Erythroblast (primary cell): ENCODE measurements at regions not wholly inside any gene's neighbourhood (a gene's known extent, or its start where the extent isn't known, plus 50 kb on each side); places are given as distances from the start of the nearest gene placed in this dataset.

ENCODE experiments used
- DNase-seq, 2 experiments: peaks; one replicate each; lab custom pipeline; 2025; lab: John Stamatoyannopoulos, UW
- GATA1 ChIP-seq: IDR thresholded peaks from 2 replicates; pipeline ENCODE4 v1.6.1; 2011; ENCODE audit warnings: low read depth, mild to moderate bottlenecking, control low read depth, low read length, moderate library complexity
- POLR2A ChIP-seq: IDR thresholded peaks from 2 replicates; pipeline ENCODE4 v1.6.1; 2011; ENCODE audit warnings: mild to moderate bottlenecking, low read length

DNA sequence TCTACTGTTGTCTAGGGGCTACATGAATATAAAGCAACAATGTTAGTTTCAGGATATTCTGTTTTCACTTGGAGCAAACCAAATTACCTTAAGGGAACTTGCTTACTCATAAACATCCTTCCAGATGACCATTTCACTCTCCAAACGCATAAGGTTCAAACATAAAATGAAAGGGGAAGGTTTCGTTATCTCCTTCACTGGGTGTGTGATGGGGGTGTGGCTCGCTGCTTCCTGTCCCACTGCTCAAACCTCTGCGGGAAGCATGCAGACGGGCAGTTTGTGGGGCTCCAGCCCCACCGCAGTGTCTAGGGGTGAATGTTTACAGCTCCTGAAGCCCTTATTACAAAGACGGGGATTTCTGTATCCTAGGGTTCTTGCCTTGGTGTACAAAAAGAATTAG, 1310.9 kb upstream of the TMEFF2 start:
- DNase-seq: no peak
- TF ChIP-seq GATA1: no peak
- TF ChIP-seq POLR2A: no peak

DNA sequence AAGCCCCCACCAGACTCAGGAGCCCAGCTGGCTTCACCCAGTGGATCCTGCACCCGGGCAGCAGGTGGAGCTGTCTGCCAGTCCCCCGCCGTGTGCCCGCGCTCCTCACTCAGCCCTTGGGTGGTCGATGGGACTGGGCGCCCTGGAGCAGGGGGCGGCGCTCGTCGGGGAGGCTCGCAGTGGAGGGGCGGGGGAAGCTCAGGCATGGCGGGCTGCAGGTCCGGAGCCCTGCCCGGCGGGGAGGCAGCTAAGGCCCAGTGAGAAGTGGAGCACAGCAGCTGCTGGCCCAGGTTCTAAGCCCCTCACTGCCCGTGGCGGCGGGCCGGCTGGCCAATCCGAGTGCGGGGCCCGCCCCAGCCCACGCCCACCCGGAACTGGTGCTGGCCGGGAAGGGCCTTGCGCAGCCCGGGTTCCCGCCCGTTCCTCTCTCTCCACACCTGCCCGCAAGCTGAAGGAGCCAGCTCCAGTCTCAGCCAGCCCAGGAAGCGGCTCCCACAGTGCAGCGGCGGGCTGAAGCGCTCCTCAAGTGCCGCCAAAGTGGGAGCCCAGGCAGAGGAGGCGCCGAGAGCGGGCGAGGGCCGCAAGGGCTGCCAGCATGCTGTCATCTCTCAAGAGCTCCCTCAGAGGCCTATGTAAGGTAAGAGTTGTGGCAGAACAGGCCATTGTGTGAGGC, 1307.8 kb upstream of the TMEFF2 start:
- DNase-seq: no peak
- TF ChIP-seq POLR2A (no peak), GATA1 (no peak)

GRCh38 chr2:193496786-193497185, 1302.1 kb upstream of the TMEFF2 start:
- TF ChIP-seq POLR2A (no peak), GATA1 (no peak)
- DNase-seq: no peak

DNA sequence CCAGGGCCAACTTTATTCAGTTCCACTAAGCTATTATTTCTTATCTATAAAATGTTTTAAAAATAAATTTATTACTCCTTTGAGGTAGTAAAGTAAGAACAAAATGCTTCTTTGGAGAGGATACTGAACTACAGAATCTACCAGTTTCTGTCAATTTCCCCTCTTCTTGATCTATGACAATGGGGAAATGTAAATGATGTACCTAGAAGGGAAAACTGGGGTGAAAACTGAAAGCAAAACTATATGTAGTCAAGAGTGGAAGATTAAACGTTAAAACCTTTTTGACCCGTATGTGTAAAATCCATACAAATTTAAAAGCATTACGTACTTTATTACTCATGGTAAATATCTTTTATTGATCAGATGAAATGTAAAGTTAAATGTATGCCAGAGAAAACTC, 1287.8 kb upstream of the TMEFF2 start:
- no peak for DNase-seq
- TF ChIP-seq GATA1: no peak

DNA sequence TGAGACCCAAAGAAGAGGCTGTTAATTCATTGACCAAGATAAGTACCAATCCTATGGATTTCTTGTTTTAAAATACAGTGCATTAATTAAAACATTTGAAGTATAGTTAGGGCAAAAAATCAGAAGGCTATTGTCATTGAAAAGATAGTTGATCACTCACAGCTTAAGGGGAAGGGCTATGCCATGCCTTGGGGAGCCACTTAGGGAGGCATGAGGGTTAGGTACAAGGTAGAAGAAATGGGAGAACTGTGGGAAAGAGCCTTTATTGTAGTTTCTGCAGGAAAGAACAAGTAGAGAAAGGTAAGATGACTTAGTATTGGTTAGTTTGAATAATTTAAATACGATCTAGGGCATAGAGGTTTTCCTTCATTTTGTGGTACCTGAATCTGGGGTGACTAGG, 1285.5 kb upstream of the TMEFF2 start:
- TF ChIP-seq GATA1 (no peak), POLR2A (no peak)
- DNase-seq: no peak

DNA sequence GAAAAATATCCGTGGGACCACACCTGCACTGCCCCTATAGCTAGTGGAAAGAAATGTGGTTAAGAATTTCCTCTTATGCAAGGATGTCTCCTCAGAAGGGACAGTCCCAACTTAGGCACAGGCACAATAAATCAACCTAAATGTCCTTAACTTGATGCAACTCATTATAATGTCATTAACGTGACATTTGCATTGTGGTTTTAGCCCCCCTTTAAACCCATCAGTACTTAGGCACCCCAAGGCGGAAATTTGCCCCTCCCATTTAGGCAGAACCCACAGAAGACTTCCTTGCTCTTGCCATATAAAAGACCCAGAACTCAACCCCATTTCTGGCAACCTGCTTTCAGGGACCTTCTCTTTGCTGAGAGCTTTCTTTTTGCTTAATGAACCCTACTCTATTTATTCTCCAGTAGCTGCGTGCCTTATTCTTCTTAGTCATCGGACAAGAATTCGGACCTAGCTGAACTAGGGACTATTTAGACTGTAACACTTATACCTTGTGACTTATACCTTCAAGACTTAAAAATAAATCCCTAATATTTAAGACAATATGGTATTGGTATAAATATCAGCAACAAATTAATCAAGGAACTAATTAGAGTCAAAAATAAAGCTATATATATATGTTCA, 1281.6 kb upstream of the TMEFF2 start:
- TF ChIP-seq GATA1: no peak
- TF ChIP-seq POLR2A: no peak
- DNase-seq: no peak

GRCh38 chr2:193475038-193475437, 1280.3 kb upstream of the TMEFF2 start:
- no peak for TF ChIP-seq POLR2A
- no peak for TF ChIP-seq GATA1

DNA sequence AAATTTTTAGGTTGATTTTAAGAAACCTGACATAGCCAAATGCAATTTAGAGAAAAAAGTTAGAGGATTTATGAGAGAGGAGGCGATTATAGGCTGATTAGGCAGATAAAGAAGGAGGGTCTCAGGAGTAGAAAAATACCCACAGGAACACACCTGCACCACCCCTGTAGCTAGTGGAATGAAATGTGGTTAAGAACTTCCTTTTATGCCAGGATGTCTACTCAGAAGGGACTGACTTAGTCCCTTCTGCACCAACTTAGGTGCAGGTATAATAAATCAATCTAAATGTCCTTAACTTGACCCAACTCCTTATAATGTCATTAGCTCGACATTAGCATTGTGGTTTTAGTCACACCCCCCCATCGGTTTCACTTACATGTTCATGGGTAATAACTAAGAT, 1274.5 kb upstream of the TMEFF2 start:
- no peak for DNase-seq
- TF ChIP-seq GATA1: no peak
- no peak for TF ChIP-seq POLR2A

More at GRCh38 chr2:193475038-193475437, 1280.3 kb upstream of the TMEFF2 start:
- no peak for DNase-seq

DNA sequence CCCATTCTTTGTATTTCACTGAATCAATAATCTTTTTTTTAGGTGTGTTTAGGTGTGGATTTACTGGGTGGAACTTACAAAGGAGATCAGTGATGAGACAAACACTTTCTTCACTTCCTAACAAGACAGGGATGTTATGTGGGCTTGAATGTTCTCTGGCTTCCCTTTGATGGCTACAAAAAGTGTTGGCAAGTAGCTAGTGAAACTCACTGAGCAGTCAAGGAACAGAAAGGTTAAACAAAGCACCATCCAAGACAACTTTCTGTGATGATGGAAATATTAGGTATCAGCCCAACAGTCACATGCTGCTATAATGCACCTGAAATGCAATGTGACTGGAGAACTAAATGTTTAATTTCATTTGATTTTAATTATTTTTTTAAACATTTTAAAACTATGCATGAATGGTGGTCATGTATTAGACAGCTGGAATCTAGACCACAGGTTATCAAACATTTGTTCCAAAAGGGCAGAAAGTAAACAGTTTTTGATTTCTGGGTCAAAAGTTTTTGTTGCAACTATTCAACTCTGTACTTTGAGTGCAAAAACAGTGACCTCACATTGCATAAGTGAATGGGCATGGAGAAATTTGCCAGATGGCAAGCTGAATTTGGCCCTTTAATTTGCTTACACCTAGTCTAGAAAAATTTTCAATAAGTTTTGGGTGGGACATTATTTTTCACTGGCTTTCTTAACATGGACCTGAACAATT, 1272.7 kb upstream of the TMEFF2 start:
- TF ChIP-seq GATA1 (no peak), POLR2A (no peak)
- no peak for DNase-seq

DNA sequence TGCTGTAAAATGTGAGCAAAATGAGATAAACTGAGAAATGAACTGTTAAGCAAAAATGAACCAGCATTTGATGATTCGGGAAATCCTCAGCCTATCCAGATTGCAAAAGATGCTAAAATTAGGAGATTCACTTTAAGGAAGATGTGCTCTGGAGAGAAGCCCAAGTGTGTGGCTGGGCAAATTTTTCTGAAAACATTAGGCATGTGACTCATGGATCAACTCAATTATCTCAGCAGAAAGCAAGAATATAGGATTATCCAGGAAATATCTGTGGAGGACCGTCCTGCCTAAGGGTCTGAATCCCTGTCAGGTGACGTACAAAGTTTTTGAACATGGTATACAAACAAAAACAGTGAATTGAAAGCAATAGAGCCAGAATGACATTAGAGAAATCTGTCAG, 1268.3 kb upstream of the TMEFF2 start:
- TF ChIP-seq GATA1: no peak
- no peak for TF ChIP-seq POLR2A
- no peak for DNase-seq

GRCh38 chr2:193462411-193462810, 1267.7 kb upstream of the TMEFF2 start:
- no peak for DNase-seq
- TF ChIP-seq POLR2A (no peak), GATA1 (no peak)

- TF ChIP-seq GATA1 (no peak), POLR2A (no peak)
- DNase-seq: no peak
These were observed 1266.8 kb upstream of the TMEFF2 start for GRCh38 chr2:193461431-193461934.

DNA sequence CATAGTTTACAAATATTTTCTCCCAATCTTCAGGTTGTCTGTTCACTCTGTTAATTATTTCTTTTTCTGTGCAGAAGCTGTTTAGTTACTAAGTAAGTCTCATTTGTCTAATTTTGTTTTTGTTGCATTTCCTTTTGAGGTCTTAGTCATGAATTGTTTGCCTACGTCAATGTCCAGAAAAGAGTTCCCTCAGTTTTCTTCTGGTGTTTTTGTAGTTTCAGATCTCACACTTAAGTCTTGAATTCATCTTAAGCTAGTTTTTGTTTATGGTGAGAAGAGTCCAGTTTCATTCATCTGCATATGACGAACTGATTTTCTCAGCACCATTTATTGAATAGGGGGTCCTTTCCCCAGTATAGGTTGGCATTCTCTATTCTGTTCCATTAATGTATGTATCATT, 1252.2 kb upstream of the TMEFF2 start:
- TF ChIP-seq GATA1 (no peak), POLR2A (no peak)
- no peak for DNase-seq

- no peak for DNase-seq
- TF ChIP-seq GATA1 (no peak), POLR2A (no peak)
These were observed 1247.6 kb upstream of the TMEFF2 start for GRCh38 chr2:193442293-193442692.
